Mesodermal cell (in vitro differentiated cells): ENCODE measurements at regions not wholly inside any gene's neighbourhood (a gene's known extent, or its start where the extent isn't known, plus 50 kb on each side); places are given as distances from the start of the nearest gene placed in this dataset.

Experiments used
- H3K27ac ChIP-seq: 2 replicates; pipeline ENCODE4 v1.7.0; 2013; ENCODE audit warnings: mild to moderate bottlenecking, low read depth, low read length, moderate library complexity; ENCODE audit not compliant: severe bottlenecking
- H3K36me3 ChIP-seq: 2 replicates; pipeline ENCODE4 v1.7.1; 2013; ENCODE audit warnings: mild to moderate bottlenecking, low read length, moderate library complexity; ENCODE audit not compliant: control insufficient read depth, insufficient read depth
- H3K4me1 ChIP-seq: one replicate; pipeline ENCODE4 v1.7.1; 2013; ENCODE audit warnings: mild to moderate bottlenecking, low read length; ENCODE audit not compliant: insufficient read depth, control insufficient read depth, poor library complexity, severe bottlenecking
- H3K4me3 ChIP-seq: 2 replicates; pipeline ENCODE4 v1.7.0; 2013; ENCODE audit warnings: low read length, control low read depth, mild to moderate bottlenecking; ENCODE audit not compliant: insufficient read depth, poor library complexity, severe bottlenecking; ENCODE audit errors: extremely low read depth
- H3K9me3 ChIP-seq: 2 replicates; pipeline ENCODE4 v1.7.1; 2013; ENCODE audit warnings: mild to moderate bottlenecking, low read length, moderate library complexity; ENCODE audit not compliant: control insufficient read depth
- WGBS, 2 experiments: methylation state at CpG; one replicate each; pipeline ENCODE4 v1.1.5; 2013; ENCODE audit warnings: missing lambda C conversion rate in 2 of 2; ENCODE audit not compliant: insufficient coverage in 2 of 2; 5-methylcytosine and 5-hydroxymethylcytosine counted together

GRCh38 chr5:19406576-19407365 is 581.2 kb downstream of the CDH18 start:
- H3K4me1 ChIP-seq = no peaks in the 10 kb centered on the region
- WGBS, 2 experiments = 86 to 100% methylated on average over 1 of the region's 3 CpGs

DNA sequence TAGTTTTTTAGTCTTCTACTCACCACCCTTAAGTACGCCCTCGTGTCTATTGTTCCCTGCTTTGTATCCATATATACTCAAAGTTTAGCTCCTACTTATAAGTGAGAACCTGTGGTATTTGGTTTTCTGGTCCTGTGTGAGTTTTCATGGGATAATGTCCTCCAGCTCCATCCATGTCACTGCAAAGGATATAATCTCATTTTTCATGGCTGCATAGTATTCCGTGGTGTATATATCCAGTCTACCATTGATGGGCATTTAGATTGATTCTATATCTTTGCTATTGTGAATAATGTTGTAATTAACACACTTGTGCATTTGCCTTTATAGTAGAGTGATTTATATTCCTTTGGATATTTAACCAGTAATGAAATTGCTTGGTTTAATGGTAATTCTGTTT is 579.9 kb downstream of the CDH18 start:
- H3K9me3 ChIP-seq = no peaks in the 10 kb centered on the region
- H3K27ac ChIP-seq = no peak overlapping the region
- no peak overlapping the region for H3K4me3 ChIP-seq
- WGBS, 2 experiments = no CpG with 5 or more reads among the region's 3 CpGs
- H3K36me3 ChIP-seq = no peaks in the 10 kb centered on the region
- no peaks in the 10 kb centered on the region for H3K4me1 ChIP-seq

More at GRCh38 chr5:19406576-19407365, 581.2 kb downstream of the CDH18 start:
- H3K27ac ChIP-seq = no peak overlapping the region
- H3K9me3 ChIP-seq = no peaks in the 10 kb centered on the region
- H3K36me3 ChIP-seq = no peaks in the 10 kb centered on the region
- H3K4me3 ChIP-seq = no peak overlapping the region

DNA sequence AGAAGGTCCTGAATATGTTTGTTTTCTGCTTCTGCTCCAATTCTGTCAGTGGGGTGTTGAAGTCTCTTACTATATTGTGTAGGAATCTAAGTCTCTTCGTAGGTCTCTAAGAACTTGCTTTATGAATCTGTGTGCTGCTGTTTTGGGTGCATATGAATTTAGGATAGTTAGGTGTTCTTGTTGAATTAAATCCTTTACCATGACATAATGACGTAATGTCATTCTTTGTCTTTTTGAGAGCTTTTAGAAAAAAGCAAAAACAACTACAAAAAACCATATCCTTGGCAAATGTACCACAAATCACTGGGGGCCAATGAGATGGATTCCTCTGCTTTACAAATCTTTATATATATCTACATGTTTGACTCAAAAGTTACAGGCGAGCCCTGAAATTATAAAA is 576.1 kb downstream of the CDH18 start:
- H3K4me1 ChIP-seq = no peaks in the 10 kb centered on the region
- H3K36me3 ChIP-seq = no peaks in the 10 kb centered on the region
- no peak overlapping the region for H3K4me3 ChIP-seq
- H3K9me3 ChIP-seq = no peaks in the 10 kb centered on the region
- WGBS, 2 experiments = 100% methylated on average over 2 of the region's 3 CpGs; no CpG with 5 or more reads in 1 of the 2 experiments
- H3K27ac ChIP-seq = no peak overlapping the region
